Esophagus muscularis mucosa (tissue), 3 donors: ENCODE measurements at regions not wholly inside any gene's neighbourhood (a gene's known extent, or its start where the extent isn't known, plus 50 kb on each side); places are given as distances from the start of the nearest gene placed in this dataset.

Experiments
- CTCF ChIP-seq, 3 experiments: fragments of 200-600 bp in 2 of 3; fragments of 450-650 bp in 1 of 3; sonication (generic) in 2 of 3; IDR thresholded peaks; one replicate each; pipeline ENCODE4 v1.5.1; 2017 to 2019; ENCODE audit warnings: antibody characterized with exemption in 3 of 3, mild to moderate bottlenecking in 2 of 3, moderate library complexity in 1 of 3
- POLR2A ChIP-seq: fragments of 450-650 bp; IDR thresholded peaks from one replicate; pipeline ENCODE4 v1.6.1; 2017; ENCODE audit warnings: antibody characterized with exemption, moderate library complexity, mild to moderate bottlenecking, low read depth

- TF ChIP-seq CTCF (IDR thresholded peaks at IDR 0.05) (no peak), POLR2A (no peak)
These were observed 211.0 kb downstream of the WDR11 start for GRCh38 chr10:121062115-121062514.
